CD4-positive, CD25-positive, alpha-beta regulatory T cell (primary cell): ENCODE measurements at regions not wholly inside any gene's neighbourhood (a gene's known extent, or its start where the extent isn't known, plus 50 kb on each side); places are given as distances from the start of the nearest gene placed in this dataset.

Source experiments
- ATAC-seq, 2 donors: fragments of 150-1000 bp; cut with Tn5 transposase; one replicate each; pipeline ENCODE4 v1.10.0; 2021; ENCODE audit warnings: low read depth in 2 of 2, moderate number of reproducible peaks in 2 of 2, moderate library complexity in 1 of 2
- DNase-seq, 3 donors: peaks; one replicate each; pipeline versions ENCODE4 v3.0.0 to v3.0.0-alpha.2; 2012 to 2022; ENCODE audit warnings: mixed read lengths in 1 of 3
- H3K27ac ChIP-seq: one replicate; pipeline ENCODE4 v1.7.0; 2013; ENCODE audit warnings: mild to moderate bottlenecking, low read length; ENCODE audit not compliant: insufficient read depth, poor library complexity, severe bottlenecking
- H3K27me3 ChIP-seq: one replicate; pipeline ENCODE4 v1.7.0; 2013; ENCODE audit warnings: low read length; ENCODE audit not compliant: control insufficient read depth, insufficient read depth
- H3K36me3 ChIP-seq: one replicate; pipeline ENCODE4 v1.7.0; 2013; ENCODE audit warnings: mild to moderate bottlenecking, low read length, moderate library complexity; ENCODE audit not compliant: control insufficient read depth, insufficient read depth
- H3K4me1 ChIP-seq: 2 replicates; pipeline ENCODE4 v1.7.0; 2013; ENCODE audit warnings: mild to moderate bottlenecking, low read length; ENCODE audit not compliant: insufficient read depth, control insufficient read depth, poor library complexity, severe bottlenecking
- H3K4me3 ChIP-seq: one replicate; pipeline ENCODE4 v1.7.0; 2013; ENCODE audit warnings: low read depth, mild to moderate bottlenecking, low read length, moderate library complexity
- H3K9me3 ChIP-seq, 2 experiments: 1 replicate in 1 of 2; 2 replicates in 1 of 2; pipeline ENCODE4 v1.7.0; 2013; ENCODE audit warnings: low read length in 2 of 2, mild to moderate bottlenecking in 1 of 2, moderate library complexity in 1 of 2; ENCODE audit not compliant: control insufficient read depth in 2 of 2
- H3K27ac Mint-ChIP-seq, 3 donors: one replicate each; pipeline ENCODE4 v1.8.0; 2020 to 2022; ENCODE audit warnings: mild to moderate bottlenecking in 3 of 3, mixed read lengths in 3 of 3, moderate library complexity in 2 of 3
- H3K27me3 Mint-ChIP-seq: one replicate; pipeline ENCODE4 v1.8.0; 2022; ENCODE audit warnings: mild to moderate bottlenecking, mixed read lengths
- H3K36me3 Mint-ChIP-seq: one replicate; pipeline ENCODE4 v1.8.0; 2020; ENCODE audit warnings: mixed read lengths
- H3K4me1 Mint-ChIP-seq, 4 donors: one replicate each; pipeline ENCODE4 v1.8.0; 2020 to 2022; ENCODE audit warnings: mixed read lengths in 4 of 4, mild to moderate bottlenecking in 1 of 4
- H3K4me3 Mint-ChIP-seq, 4 donors: one replicate each; pipeline ENCODE4 v1.8.0; 2020 to 2022; ENCODE audit warnings: mild to moderate bottlenecking in 4 of 4, mixed read lengths in 4 of 4, moderate library complexity in 3 of 4
- H3K9me3 Mint-ChIP-seq, 7 donors: one replicate each; pipeline ENCODE4 v1.8.0; 2020 to 2022; ENCODE audit warnings: mixed read lengths in 7 of 7, mild to moderate bottlenecking in 3 of 7, moderate library complexity in 2 of 7

GRCh38 chr20:22462975-22463914 lies 121.1 kb downstream of the FOXA2 start:
- ATAC-seq: no peak

DNA sequence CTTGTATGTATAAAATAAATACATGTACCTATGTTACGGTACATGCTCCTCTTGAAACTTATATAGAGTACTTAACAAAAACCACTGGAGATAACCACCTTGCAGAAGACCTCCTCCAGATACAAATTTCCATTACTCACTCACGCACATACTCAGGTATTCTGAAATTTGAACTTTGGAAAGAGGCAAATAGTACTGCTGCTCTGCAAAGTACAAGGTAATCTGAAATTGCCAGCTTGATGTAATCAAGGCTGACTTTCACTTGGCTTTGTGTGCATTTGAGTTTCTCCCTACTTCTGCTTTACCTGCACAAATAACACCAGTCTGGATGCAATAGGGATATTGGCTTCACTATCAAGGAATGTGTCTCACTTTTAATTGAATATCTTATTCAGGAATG lies 123.6 kb downstream of the FOXA2 start:
- peaks cover 0 to 2% (median 0%) of the 10 kb centered on the region in 7 donors for H3K9me3 Mint-ChIP-seq

More at GRCh38 chr20:22462975-22463914, 121.1 kb downstream of the FOXA2 start:
- Histone ChIP-seq H3K36me3 (no peaks in the 10 kb centered on the region), H3K27ac (no peak overlapping the region), H3K9me3 (no peaks in the 10 kb centered on the region), H3K4me1 (no peaks in the 10 kb centered on the region), H3K4me3 (no peak overlapping the region), H3K27me3 (no peaks in the 10 kb centered on the region)
- peaks cover 0 to 2% (median 0%) of the 10 kb centered on the region in 7 donors for H3K9me3 Mint-ChIP-seq
- H3K27me3 Mint-ChIP-seq: no peaks in the 10 kb centered on the region
- no peaks in the 10 kb centered on the region for H3K4me1 Mint-ChIP-seq
- H3K4me3 Mint-ChIP-seq: no peak overlapping the region
- no peak for DNase-seq
- no peaks in the 10 kb centered on the region for H3K36me3 Mint-ChIP-seq
- peak overlapping the region in 1 of 3 donors; percentile 74 for H3K27ac Mint-ChIP-seq

DNA sequence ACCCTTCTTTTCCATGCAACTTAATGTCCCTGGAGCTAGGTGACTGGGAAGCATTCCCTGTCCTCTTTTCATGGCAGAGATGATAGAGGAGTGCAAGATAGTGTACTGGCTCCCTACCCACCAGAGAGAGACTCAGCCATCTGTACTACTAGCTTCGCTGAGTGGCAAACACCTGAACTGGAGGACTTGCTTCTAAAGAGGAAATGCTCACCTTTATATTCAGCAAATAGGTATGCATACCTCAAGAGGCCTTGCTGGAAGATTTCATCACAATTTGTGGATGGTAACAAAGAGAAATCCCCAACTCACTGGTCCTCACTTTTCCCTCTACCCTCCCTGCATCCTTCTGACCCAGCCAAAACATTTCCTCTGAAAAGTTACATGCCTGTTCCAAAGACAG lies 124.1 kb downstream of the FOXA2 start:
- ATAC-seq (no peak), DNase-seq (no peak)
- H3K4me3 Mint-ChIP-seq: no peak overlapping the region
- peaks cover 5% of the 10 kb centered on the region for H3K27me3 Mint-ChIP-seq
- H3K4me1 Mint-ChIP-seq: no peaks in the 10 kb centered on the region
- no peaks in the 10 kb centered on the region for H3K27me3 ChIP-seq
- no peak overlapping the region for H3K27ac ChIP-seq
- no peaks in the 10 kb centered on the region for H3K4me1 ChIP-seq
- H3K27ac Mint-ChIP-seq: no peak overlapping the region
- H3K36me3 Mint-ChIP-seq: no peaks in the 10 kb centered on the region
- H3K9me3 Mint-ChIP-seq: peaks cover 0 to 2% (median 0%) of the 10 kb centered on the region in 7 donors
- H3K36me3 ChIP-seq: no peaks in the 10 kb centered on the region
- H3K4me3 ChIP-seq: no peak overlapping the region
- H3K9me3 ChIP-seq: no peaks in the 10 kb centered on the region

More for the DNA sequence above, 123.6 kb downstream of the FOXA2 start:
- Histone ChIP-seq H3K27ac (no peak overlapping the region), H3K4me3 (no peak overlapping the region), H3K36me3 (no peaks in the 10 kb centered on the region), H3K9me3 (no peaks in the 10 kb centered on the region), H3K27me3 (no peaks in the 10 kb centered on the region), H3K4me1 (no peaks in the 10 kb centered on the region)
- no peak for DNase-seq
- H3K27ac Mint-ChIP-seq: no peak overlapping the region
- peaks cover 5% of the 10 kb centered on the region for H3K27me3 Mint-ChIP-seq
- no peaks in the 10 kb centered on the region for H3K4me1 Mint-ChIP-seq
- ATAC-seq: no peak
- no peaks in the 10 kb centered on the region for H3K36me3 Mint-ChIP-seq
- H3K4me3 Mint-ChIP-seq: no peak overlapping the region

GRCh38 chr20:22459754-22460153 lies 124.6 kb downstream of the FOXA2 start:
- ATAC-seq (no peak), DNase-seq (no peak)
- no peak overlapping the region for H3K27ac ChIP-seq
- Mint-ChIP-seq H3K4me1 (no peaks in the 10 kb centered on the region), H3K27ac (no peak overlapping the region), H3K36me3 (no peaks in the 10 kb centered on the region), H3K27me3 (peaks cover 5% of the 10 kb centered on the region), H3K4me3 (no peak overlapping the region), H3K9me3 (peaks cover 0 to 2% (median 0%) of the 10 kb centered on the region in 7 donors)
- no peaks in the 10 kb centered on the region for H3K4me1 ChIP-seq
- no peak overlapping the region for H3K4me3 ChIP-seq
- H3K36me3 ChIP-seq: no peaks in the 10 kb centered on the region
- H3K9me3 ChIP-seq: no peaks in the 10 kb centered on the region
- no peaks in the 10 kb centered on the region for H3K27me3 ChIP-seq

GRCh38 chr20:22456109-22456508 lies 128.3 kb downstream of the FOXA2 start:
- H3K36me3 ChIP-seq: no peaks in the 10 kb centered on the region
- Mint-ChIP-seq H3K4me1 (no peaks in the 10 kb centered on the region), H3K36me3 (no peaks in the 10 kb centered on the region), H3K27me3 (peaks cover 5% of the 10 kb centered on the region), H3K9me3 (peaks cover 0 to 4% (median 0%) of the 10 kb centered on the region in 7 donors), H3K27ac (no peak overlapping the region), H3K4me3 (no peak overlapping the region)
- H3K4me1 ChIP-seq: no peaks in the 10 kb centered on the region
- ATAC-seq: no peak
- H3K9me3 ChIP-seq: no peaks in the 10 kb centered on the region
- H3K27me3 ChIP-seq: no peaks in the 10 kb centered on the region
- DNase-seq: no peak
- H3K4me3 ChIP-seq: no peak overlapping the region
- no peak overlapping the region for H3K27ac ChIP-seq

DNA sequence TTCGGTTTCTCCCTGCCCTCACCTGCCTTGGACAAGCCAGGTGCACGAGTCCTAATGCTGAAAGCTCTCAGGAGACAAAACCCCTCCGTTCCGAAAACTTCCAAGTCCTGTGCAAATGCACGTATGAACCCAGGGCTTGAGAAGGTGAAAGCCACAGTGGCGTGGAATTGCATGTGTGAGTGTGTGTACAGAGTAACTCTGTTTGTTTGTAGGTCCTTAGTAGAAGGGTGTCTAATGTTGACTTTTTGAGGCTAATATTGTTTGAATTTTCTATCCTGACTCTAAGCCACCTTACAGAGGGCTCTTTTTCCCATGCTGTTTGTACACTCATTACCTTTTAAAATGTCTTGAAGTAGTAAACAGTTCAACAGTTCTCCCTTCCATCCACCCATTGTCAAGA lies 129.1 kb downstream of the FOXA2 start:
- H3K27ac ChIP-seq: no peak overlapping the region
- Mint-ChIP-seq H3K4me3 (no peak overlapping the region), H3K27me3 (peaks cover 5% of the 10 kb centered on the region), H3K4me1 (no peaks in the 10 kb centered on the region), H3K9me3 (peaks cover 0 to 4% (median 0%) of the 10 kb centered on the region in 7 donors), H3K27ac (no peak overlapping the region), H3K36me3 (no peaks in the 10 kb centered on the region)
- ATAC-seq (no peak), DNase-seq (no peak)
- H3K36me3 ChIP-seq: no peaks in the 10 kb centered on the region
- no peaks in the 10 kb centered on the region for H3K9me3 ChIP-seq
- no peaks in the 10 kb centered on the region for H3K27me3 ChIP-seq
- no peaks in the 10 kb centered on the region for H3K4me1 ChIP-seq
- no peak overlapping the region for H3K4me3 ChIP-seq

GRCh38 chr20:22453244-22454080 lies 130.9 kb downstream of the FOXA2 start:
- Histone ChIP-seq H3K4me3 (no peak overlapping the region), H3K27me3 (no peaks in the 10 kb centered on the region), H3K9me3 (no peaks in the 10 kb centered on the region), H3K36me3 (no peaks in the 10 kb centered on the region), H3K4me1 (no peaks in the 10 kb centered on the region), H3K27ac (no peak overlapping the region)
- H3K4me1 Mint-ChIP-seq: no peaks in the 10 kb centered on the region
- ATAC-seq (no peak), DNase-seq (no peak)
- H3K4me3 Mint-ChIP-seq: no peak overlapping the region
- H3K27me3 Mint-ChIP-seq: peaks cover 5% of the 10 kb centered on the region
- H3K36me3 Mint-ChIP-seq: no peaks in the 10 kb centered on the region
- peaks cover 0 to 5% (median 0%) of the 10 kb centered on the region in 7 donors for H3K9me3 Mint-ChIP-seq
- H3K27ac Mint-ChIP-seq: no peak overlapping the region
